B cell (primary cell): ENCODE measurements at regions not wholly inside any gene's neighbourhood (a gene's known extent, or its start where the extent isn't known, plus 50 kb on each side); places are given as distances from the start of the nearest gene placed in this dataset.

Source experiments
- ATAC-seq: fragments of 200-7000 bp; cut with Tn5 transposase; one replicate; pipeline ENCODE4 v1.10.0; 2021; ENCODE audit warnings: low read depth, mild to moderate bottlenecking, moderate number of reproducible peaks, moderate library complexity
- CTCF ChIA-PET: fragments of 350-600 bp; sonication (Branson Sonifier 250); formaldehyde crosslinking; loops from one replicate; lab custom pipeline; 2021; ENCODE audit warnings: antibody characterized with exemption, inconsistent platforms; lab: Charles Lee
- POLR2A ChIA-PET: fragments of 350-600 bp; sonication (Branson Sonifier 250); formaldehyde crosslinking; loops from one replicate; lab custom pipeline; 2021; ENCODE audit warnings: antibody characterized with exemption; lab: Charles Lee
- DNase-seq: peaks from one replicate; pipeline ENCODE4 v3.0.0; 2013
- H2AFZ ChIP-seq: 2 replicates; pipeline ENCODE4 v1.6.1; 2012; ENCODE audit warnings: mild to moderate bottlenecking, low read depth, low read length; ENCODE audit not compliant: insufficient read depth, poor library complexity, severe bottlenecking
- H3K27ac ChIP-seq, 2 donors: 1 replicate in 1 of 2; 2 replicates in 1 of 2; pipeline ENCODE4 v1.5.1; 2012 to 2013; ENCODE audit warnings: low read length in 2 of 2, mild to moderate bottlenecking in 2 of 2, moderate library complexity in 1 of 2
- H3K27me3 ChIP-seq, 4 experiments: fragments of 200-600 bp in 1 of 4; sonication (generic) in 1 of 4; replicated peaks in 1 of 4; 1 replicate in 2 of 4; 2 replicates in 2 of 4; pipeline versions ENCODE4 v1.6.1 to v1.7.0; 2013 to 2016; ENCODE audit warnings: low read length in 3 of 4, mild to moderate bottlenecking in 2 of 4, mixed read lengths in 1 of 4, moderate library complexity in 1 of 4; ENCODE audit not compliant: insufficient read depth in 4 of 4, control insufficient read depth in 3 of 4; ENCODE audit errors: control extremely low read depth in 1 of 4
- H3K36me3 ChIP-seq, 2 experiments: replicated peaks in 1 of 2; 1 replicate in 1 of 2; 2 replicates in 1 of 2; pipeline versions ENCODE4 v1.6.1 to v1.7.1; 2013; ENCODE audit warnings: low read length in 1 of 2; ENCODE audit not compliant: insufficient read depth in 2 of 2, control insufficient read depth in 1 of 2; ENCODE audit errors: control extremely low read depth in 1 of 2, extremely low read depth in 1 of 2
- H3K4me1 ChIP-seq, 2 donors: fragments of 200-600 bp in 1 of 2; sonication (generic) in 1 of 2; 1 replicate in 1 of 2; 2 replicates in 1 of 2; pipeline versions ENCODE4 v1.5.1 to v1.6.1; 2013 to 2017; ENCODE audit warnings: low read length in 2 of 2; ENCODE audit not compliant: control insufficient read depth in 2 of 2, insufficient read depth in 2 of 2
- H3K4me2 ChIP-seq: replicated peaks from 2 replicates; pipeline ENCODE3; 2012; ENCODE audit warnings: mild to moderate bottlenecking, low read depth, low read length; ENCODE audit not compliant: poor library complexity, severe bottlenecking
- H3K4me3 ChIP-seq, 5 experiments: fragments of 200-600 bp in 1 of 5; sonication (generic) in 1 of 5; 1 replicate in 3 of 5; 2 replicates in 2 of 5; pipeline versions ENCODE4 v1.5.1 to v1.7.0; 2011 to 2016; ENCODE audit warnings: low read length in 4 of 5, mild to moderate bottlenecking in 4 of 5, low read depth in 2 of 5, control low read depth in 1 of 5, moderate library complexity in 1 of 5; ENCODE audit not compliant: insufficient read depth in 1 of 5; ENCODE audit errors: control extremely low read depth in 1 of 5, extremely low read depth in 1 of 5
- H3K79me2 ChIP-seq: fragments of 200-600 bp; sonication (generic); one replicate; pipeline ENCODE4 v1.6.0; 2016; ENCODE audit warnings: low read length; ENCODE audit not compliant: control insufficient read depth, insufficient read depth
- H3K9ac ChIP-seq: fragments of 200-600 bp; sonication (generic); 2 replicates; pipeline ENCODE4 v1.6.1; 2017; ENCODE audit warnings: mild to moderate bottlenecking, low read length, moderate library complexity
- H3K9me3 ChIP-seq, 3 donors: one replicate each; pipeline versions ENCODE4 v1.6.1 to v1.7.1; 2013; ENCODE audit warnings: low read length in 2 of 3; ENCODE audit not compliant: control insufficient read depth in 2 of 3, insufficient read depth in 1 of 3; ENCODE audit errors: control extremely low read depth in 1 of 3
- H4K20me1 ChIP-seq: 2 replicates; pipeline ENCODE4 v1.6.0; 2012; ENCODE audit warnings: mild to moderate bottlenecking, low read length; ENCODE audit not compliant: insufficient read depth, control insufficient read depth, poor library complexity, severe bottlenecking
- H3K27ac Mint-ChIP-seq: one replicate; pipeline ENCODE4 v1.8.0; 2021; ENCODE audit warnings: mixed read lengths
- H3K27me3 Mint-ChIP-seq: one replicate; pipeline ENCODE4 v1.8.0; 2021; ENCODE audit warnings: mixed read lengths
- H3K4me1 Mint-ChIP-seq: one replicate; pipeline ENCODE4 v1.8.0; 2021; ENCODE audit warnings: mixed read lengths
- H3K4me3 Mint-ChIP-seq: one replicate; pipeline ENCODE4 v1.8.0; 2021; ENCODE audit warnings: mixed read lengths
- H3K9me3 Mint-ChIP-seq: one replicate; pipeline ENCODE4 v1.8.0; 2022; ENCODE audit warnings: mixed read lengths; ENCODE audit not compliant: insufficient read depth
- CTCF ChIP-seq: fragments of 200-600 bp; IDR thresholded peaks from one replicate; pipeline ENCODE4 v1.8.0; 2022; ENCODE audit warnings: antibody characterized with exemption, mild to moderate bottlenecking
- EZH2 ChIP-seq: IDR thresholded peaks from 2 replicates; pipeline ENCODE4 v1.6.1; 2012; ENCODE audit warnings: borderline replicate concordance, low read depth, mild to moderate bottlenecking, moderate library complexity, low read length; ENCODE audit not compliant: insufficient read depth, poor library complexity, severe bottlenecking
- WGBS: methylation state at CpG from one replicate; pipeline ENCODE4 v1.1.5; 2013; ENCODE audit warnings: missing lambda C conversion rate; ENCODE audit not compliant: insufficient coverage; 5-methylcytosine and 5-hydroxymethylcytosine counted together
- intact Hi-C: fragments of 100-400 bp; cut with micrococcal nuclease; formaldehyde crosslinking; loops from one replicate; pipeline ENCODE4 v1.10.0; 2022

- WGBS: 100% methylated on average over 1 of the region's 3 CpGs
- Mint-ChIP-seq H3K4me1 (no peaks in the 10 kb centered on the region), H3K4me3 (no peak overlapping the region), H3K27ac (no peak overlapping the region), H3K27me3 (no peaks in the 10 kb centered on the region), H3K9me3 (no peaks in the 10 kb centered on the region)
- Histone ChIP-seq H3K9ac (no peak overlapping the region), H3K27me3 (no peaks in the 10 kb centered on the region), H3K4me2 (no peak overlapping the region), H3K4me3 (no peak overlapping the region), H3K27ac (no peak overlapping the region), H3K79me2 (no peaks in the 10 kb centered on the region), H3K36me3 (no peaks in the 10 kb centered on the region), H3K9me3 (peaks cover 0 to 4% (median 0%) of the 10 kb centered on the region in 3 donors), H4K20me1 (no peaks in the 10 kb centered on the region), H2AFZ (no peak overlapping the region), H3K4me1 (no peaks in the 10 kb centered on the region)
- no peak for DNase-seq
- POLR2A ChIA-PET: no interaction called here
- intact Hi-C loops: no loop called here
- CTCF ChIA-PET: no interaction called here
- no peak for TF ChIP-seq CTCF
- no peak for TF ChIP-seq EZH2
- no peak for ATAC-seq
Measured at GRCh38 chr4:124907881-124908280, 195.3 kb upstream of the ANKRD50 start.

GRCh38 chr4:124905441-124905840, 192.9 kb upstream of the ANKRD50 start:
- no peaks in the 10 kb centered on the region for H3K4me1 ChIP-seq
- no peak overlapping the region for H3K27ac ChIP-seq
- no peak for TF ChIP-seq EZH2
- no peak overlapping the region for H3K4me3 ChIP-seq
- H4K20me1 ChIP-seq: no peaks in the 10 kb centered on the region
- no peak overlapping the region for H3K9ac ChIP-seq
- Mint-ChIP-seq H3K4me1 (no peaks in the 10 kb centered on the region), H3K27me3 (no peaks in the 10 kb centered on the region), H3K9me3 (no peaks in the 10 kb centered on the region), H3K27ac (no peak overlapping the region), H3K4me3 (no peak overlapping the region)
- H3K4me2 ChIP-seq: no peak overlapping the region
- ATAC-seq: no peak
- H3K79me2 ChIP-seq: no peaks in the 10 kb centered on the region
- WGBS: no CpG with 5 or more reads among the region's 4 CpGs
- no peak overlapping the region for H2AFZ ChIP-seq
- no peak for DNase-seq
- ChIA-PET CTCF (no interaction called here), POLR2A (no interaction called here)
- intact Hi-C loops: no loop called here
- no peaks in the 10 kb centered on the region for H3K27me3 ChIP-seq
- H3K9me3 ChIP-seq: no peaks in the 10 kb centered on the region
- no peaks in the 10 kb centered on the region for H3K36me3 ChIP-seq
